ENCODE measurements at regions not wholly inside any gene's neighbourhood (a gene's known extent, or its start where the extent isn't known, plus 50 kb on each side); places are given as distances from the start of the nearest gene placed in this dataset.

- no peak overlapping the region for H3K4me3 ChIP-seq (ENCODE audit: low read length in 3 of 3)
- no peak overlapping the region for H3K9ac ChIP-seq (ENCODE audit: low read length in 3 of 3)
- H3K9me3 ChIP-seq (ENCODE audit: control insufficient read depth in 2 of 3, insufficient read depth in 1 of 3, low read length in 3 of 3) = peaks cover 0 to 2% (median 0%) of the 10 kb centered on the region in 3 donors
- DNase-seq (no peak), FAIRE-seq (no peak)
- no peaks in the 10 kb centered on the region for H3K36me3 ChIP-seq (ENCODE audit: control insufficient read depth in 2 of 3, insufficient read depth in 3 of 3, low read length in 3 of 3)
- no peaks in the 10 kb centered on the region for H3K4me1 ChIP-seq (ENCODE audit: control insufficient read depth in 2 of 3, insufficient read depth in 2 of 3, low read depth in 1 of 3, low read length in 3 of 3)
- intact Hi-C loops (cut with DNase I) = no loop called here
- H3K27ac ChIP-seq (ENCODE audit: low read depth in 2 of 2, low read length in 2 of 2) = no peak overlapping the region
- H3K27me3 ChIP-seq (ENCODE audit: control insufficient read depth, insufficient read depth, low read length) = no peaks in the 10 kb centered on the region
- TF ChIP-seq CTCF (IDR thresholded peaks at IDR 0.05; ENCODE audit: borderline replicate concordance, extremely low read depth, insufficient read depth) = no peak
Measured at GRCh38 chr1:55951291-55951690, 628.1 kb downstream of the PLPP3 start.

- Histone ChIP-seq H3K27ac (ENCODE audit: low read depth in 2 of 2, low read length in 2 of 2) (no peak overlapping the region), H3K9ac (ENCODE audit: low read length in 3 of 3) (no peak overlapping the region), H3K4me1 (ENCODE audit: control insufficient read depth in 2 of 3, insufficient read depth in 2 of 3, low read depth in 1 of 3, low read length in 3 of 3) (no peaks in the 10 kb centered on the region), H3K27me3 (ENCODE audit: control insufficient read depth, insufficient read depth, low read length) (no peaks in the 10 kb centered on the region), H3K36me3 (ENCODE audit: control insufficient read depth in 2 of 3, insufficient read depth in 3 of 3, low read length in 3 of 3) (no peaks in the 10 kb centered on the region), H3K4me3 (ENCODE audit: low read length in 3 of 3) (no peak overlapping the region), H3K9me3 (ENCODE audit: control insufficient read depth in 2 of 3, insufficient read depth in 1 of 3, low read length in 3 of 3) (no peaks in the 10 kb centered on the region)
- TF ChIP-seq CTCF (IDR thresholded peaks at IDR 0.05; ENCODE audit: borderline replicate concordance, extremely low read depth, insufficient read depth) = no peak
- intact Hi-C loops (cut with DNase I) = no loop called here
- no peak for DNase-seq
- no peak for FAIRE-seq
Measured at GRCh38 chr1:55947446-55947845, 631.9 kb downstream of the PLPP3 start.

- intact Hi-C loops (cut with DNase I) = no loop called here
- Histone ChIP-seq H3K27ac (ENCODE audit: low read depth in 2 of 2, low read length in 2 of 2) (no peak overlapping the region), H3K36me3 (ENCODE audit: control insufficient read depth in 2 of 3, insufficient read depth in 3 of 3, low read length in 3 of 3) (no peaks in the 10 kb centered on the region), H3K27me3 (ENCODE audit: control insufficient read depth, insufficient read depth, low read length) (no peaks in the 10 kb centered on the region), H3K4me3 (ENCODE audit: low read length in 3 of 3) (no peak overlapping the region), H3K9me3 (ENCODE audit: control insufficient read depth in 2 of 3, insufficient read depth in 1 of 3, low read length in 3 of 3) (no peaks in the 10 kb centered on the region), H3K9ac (ENCODE audit: low read length in 3 of 3) (no peak overlapping the region), H3K4me1 (ENCODE audit: control insufficient read depth in 2 of 3, insufficient read depth in 2 of 3, low read depth in 1 of 3, low read length in 3 of 3) (no peaks in the 10 kb centered on the region)
- DNase-seq = no peak
- no peak for FAIRE-seq
- no peak for TF ChIP-seq CTCF (IDR thresholded peaks at IDR 0.05; ENCODE audit: borderline replicate concordance, extremely low read depth, insufficient read depth)
Measured at GRCh38 chr1:55943721-55944435, 635.5 kb downstream of the PLPP3 start.

- Histone ChIP-seq H3K36me3 (ENCODE audit: control insufficient read depth in 2 of 3, insufficient read depth in 3 of 3, low read length in 3 of 3) (no peaks in the 10 kb centered on the region), H3K27ac (ENCODE audit: low read depth in 2 of 2, low read length in 2 of 2) (no peak overlapping the region), H3K9ac (ENCODE audit: low read length in 3 of 3) (no peak overlapping the region), H3K27me3 (ENCODE audit: control insufficient read depth, insufficient read depth, low read length) (no peaks in the 10 kb centered on the region), H3K9me3 (ENCODE audit: control insufficient read depth in 2 of 3, insufficient read depth in 1 of 3, low read length in 3 of 3) (no peaks in the 10 kb centered on the region), H3K4me3 (ENCODE audit: low read length in 3 of 3) (no peak overlapping the region), H3K4me1 (ENCODE audit: control insufficient read depth in 2 of 3, insufficient read depth in 2 of 3, low read depth in 1 of 3, low read length in 3 of 3) (no peaks in the 10 kb centered on the region)
- no peak for FAIRE-seq
- no peak for DNase-seq
- no peak for TF ChIP-seq CTCF (IDR thresholded peaks at IDR 0.05; ENCODE audit: borderline replicate concordance, extremely low read depth, insufficient read depth)
- intact Hi-C loops (cut with DNase I) = no loop called here
Measured at GRCh38 chr1:55943012-55943411, 636.4 kb downstream of the PLPP3 start.

Data from kidney (tissue), 13 donors.